Eye (tissue), 1 donor: ENCODE measurements at regions not wholly inside any gene's neighbourhood (a gene's known extent, or its start where the extent isn't known, plus 50 kb on each side); places are given as distances from the start of the nearest gene placed in this dataset.
"Not testable (repeated sequence)": the region's sequence is repeated elsewhere in the genome, so short reads cannot be mapped to it uniquely, and the experiment has no call there.

Experiments used
- DNase-seq: peaks from one replicate; pipeline ENCODE4 v3.0.0-alpha.2; 2015

- DNase-seq, result no peak
Measured at GRCh38 chr7:65749518-65749917, 123.4 kb upstream of the VKORC1L1 start.

- DNase-seq, result peak; percentile 96
Measured at GRCh38 chr7:65750511-65751344, 122.1 kb upstream of the VKORC1L1 start.

GRCh38 chr7:65754070-65754469 lies 118.8 kb upstream of the VKORC1L1 start:
- not testable (repeated sequence) for DNase-seq

GRCh38 chr7:65758991-65759390 lies 113.9 kb upstream of the VKORC1L1 start:
- DNase-seq, result not testable (repeated sequence)

GRCh38 chr7:65762712-65763111 lies 110.2 kb upstream of the VKORC1L1 start:
- not testable (repeated sequence) for DNase-seq

- DNase-seq, result not testable (repeated sequence)
Measured at GRCh38 chr7:65763114-65763513, 109.8 kb upstream of the VKORC1L1 start.

- DNase-seq, result peak; percentile 96
Measured at GRCh38 chr7:65770473-65771225, 102.2 kb upstream of the VKORC1L1 start.

GRCh38 chr7:65771226-65771569 lies 101.7 kb upstream of the VKORC1L1 start:
- DNase-seq, result not testable (repeated sequence)

GRCh38 chr7:65776677-65777076 lies 96.2 kb upstream of the VKORC1L1 start:
- not testable (repeated sequence) for DNase-seq

GRCh38 chr7:65789943-65790342 lies 82.9 kb upstream of the VKORC1L1 start:
- DNase-seq, result not testable (repeated sequence)

GRCh38 chr7:65791788-65792187 lies 81.1 kb upstream of the VKORC1L1 start:
- not testable (repeated sequence) for DNase-seq

- DNase-seq, result not testable (repeated sequence)
Measured at GRCh38 chr7:65792726-65793125, 80.1 kb upstream of the VKORC1L1 start.

- DNase-seq, result not testable (repeated sequence)
Measured at GRCh38 chr7:65794671-65795391, 78.0 kb upstream of the VKORC1L1 start.

GRCh38 chr7:65795392-65795716 lies 77.5 kb upstream of the VKORC1L1 start:
- DNase-seq, result not testable (repeated sequence)

- DNase-seq, result no peak
Measured at GRCh38 chr7:65796205-65796604, 76.7 kb upstream of the VKORC1L1 start.

- DNase-seq, result not testable (repeated sequence)
Measured at GRCh38 chr7:65797086-65797485, 75.8 kb upstream of the VKORC1L1 start.

- DNase-seq, result not testable (repeated sequence)
Measured at GRCh38 chr7:65797566-65797965, 75.3 kb upstream of the VKORC1L1 start.

- no peak for DNase-seq
Measured at GRCh38 chr7:65798111-65799075, 74.5 kb upstream of the VKORC1L1 start.

GRCh38 chr7:65800191-65800590 lies 72.7 kb upstream of the VKORC1L1 start:
- DNase-seq, result not testable (repeated sequence)

- no peak for DNase-seq
Measured at GRCh38 chr7:65800890-65801341, 72.0 kb upstream of the VKORC1L1 start.

GRCh38 chr7:65804887-65805286 lies 68.0 kb upstream of the VKORC1L1 start:
- DNase-seq, result no peak

- DNase-seq, result not testable (repeated sequence)
Measured at GRCh38 chr7:65807067-65807466, 65.8 kb upstream of the VKORC1L1 start.
